HG02678 (cell line): ENCODE measurements at regions not wholly inside any gene's neighbourhood (a gene's known extent, or its start where the extent isn't known, plus 50 kb on each side); places are given as distances from the start of the nearest gene placed in this dataset.

Source experiments
- ATAC-seq: cut with Tn5 transposase; IDR thresholded peaks from one replicate; pipeline ENCODE4 v1.9.1; 2021; ENCODE audit warnings: mild to moderate bottlenecking, moderate library complexity; ENCODE audit not compliant: unreplicated experiment

DNA sequence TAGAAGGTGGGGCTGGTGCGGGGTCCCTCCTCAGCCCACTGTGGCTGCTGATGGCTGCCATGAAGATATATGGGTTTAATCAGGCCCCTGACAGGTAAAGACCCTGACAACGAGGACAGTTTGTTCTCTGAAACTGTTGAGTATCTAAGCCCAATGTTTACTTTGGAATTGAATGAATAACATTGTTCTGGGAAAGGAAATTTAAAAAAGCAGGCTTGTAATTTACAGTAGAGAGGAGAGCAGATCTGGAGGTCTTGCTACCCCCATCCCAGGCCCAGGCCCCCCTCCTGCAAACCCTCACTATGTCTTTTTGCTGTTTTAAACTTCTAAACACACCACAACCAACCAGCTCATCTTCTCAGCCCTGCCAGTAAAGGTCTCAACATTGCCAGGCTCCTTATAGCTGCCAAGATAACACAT lies 171.3 kb downstream of the CDC5L start:
- ATAC-seq, result no peak

DNA sequence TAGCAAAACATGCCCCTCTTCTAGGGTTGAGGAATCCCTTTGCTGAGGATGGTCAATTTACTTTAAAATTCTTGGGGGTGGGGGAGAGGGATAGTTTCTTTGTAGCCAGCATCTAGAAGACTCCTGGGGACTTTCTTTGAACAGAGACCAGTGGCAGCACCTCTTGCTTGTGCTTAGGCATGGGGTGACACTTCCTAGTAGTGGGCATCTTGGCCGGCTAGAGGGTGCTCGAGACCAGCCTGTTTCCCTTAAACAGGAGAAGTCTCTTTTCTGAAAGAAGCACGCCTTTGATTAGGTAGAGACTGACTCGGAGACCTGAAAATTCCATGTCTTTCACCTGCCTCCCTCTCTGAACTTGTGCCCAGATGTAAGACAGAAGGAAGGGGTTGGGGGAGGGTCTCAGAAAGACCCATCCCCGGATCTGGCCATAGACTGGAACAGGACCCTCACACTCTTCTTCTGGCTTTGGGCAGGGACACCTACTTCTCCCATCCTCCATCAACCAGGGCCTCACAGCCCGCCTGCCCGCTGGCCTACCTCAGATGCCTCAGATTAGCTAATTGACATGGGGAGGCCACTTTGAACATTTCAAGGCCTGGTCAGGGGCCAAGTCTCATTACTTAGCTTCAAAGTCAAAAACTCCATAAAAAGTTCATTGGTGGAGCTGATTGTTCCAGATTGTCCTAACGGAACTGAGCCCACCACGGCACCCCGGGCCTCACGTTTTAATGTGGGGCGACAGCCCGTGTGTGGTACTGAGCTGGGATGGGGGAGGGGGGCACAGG lies 172.2 kb downstream of the CDC5L start:
- no peak for ATAC-seq

DNA sequence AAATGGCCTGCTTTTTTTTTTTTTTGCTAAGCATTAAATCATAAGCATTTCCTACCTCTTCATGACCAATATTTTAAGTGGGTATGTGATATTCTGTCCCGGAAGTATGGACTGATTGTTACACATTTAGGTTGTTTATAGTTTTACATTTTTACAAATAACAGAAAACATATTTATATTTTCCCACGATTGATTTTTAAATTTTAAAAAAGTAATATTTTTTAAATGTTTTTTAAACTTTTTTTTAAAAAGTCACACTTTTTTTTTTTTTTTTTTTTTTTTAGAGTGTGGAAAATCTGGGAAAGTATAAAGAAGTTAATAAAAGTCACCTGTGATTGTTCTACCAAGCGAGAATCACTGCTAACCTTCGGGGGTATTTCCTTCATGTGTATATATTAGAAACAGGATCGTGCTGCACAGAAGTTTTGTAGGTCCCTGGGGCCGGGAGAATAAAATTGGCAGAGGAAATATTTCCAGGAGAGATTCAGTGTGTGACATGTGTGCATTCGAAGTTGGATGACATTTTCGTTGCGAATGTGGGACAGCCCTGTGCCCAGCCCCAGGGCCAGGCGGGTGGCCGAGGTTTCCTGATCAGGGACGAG lies 173.1 kb downstream of the CDC5L start:
- no peak for ATAC-seq

DNA sequence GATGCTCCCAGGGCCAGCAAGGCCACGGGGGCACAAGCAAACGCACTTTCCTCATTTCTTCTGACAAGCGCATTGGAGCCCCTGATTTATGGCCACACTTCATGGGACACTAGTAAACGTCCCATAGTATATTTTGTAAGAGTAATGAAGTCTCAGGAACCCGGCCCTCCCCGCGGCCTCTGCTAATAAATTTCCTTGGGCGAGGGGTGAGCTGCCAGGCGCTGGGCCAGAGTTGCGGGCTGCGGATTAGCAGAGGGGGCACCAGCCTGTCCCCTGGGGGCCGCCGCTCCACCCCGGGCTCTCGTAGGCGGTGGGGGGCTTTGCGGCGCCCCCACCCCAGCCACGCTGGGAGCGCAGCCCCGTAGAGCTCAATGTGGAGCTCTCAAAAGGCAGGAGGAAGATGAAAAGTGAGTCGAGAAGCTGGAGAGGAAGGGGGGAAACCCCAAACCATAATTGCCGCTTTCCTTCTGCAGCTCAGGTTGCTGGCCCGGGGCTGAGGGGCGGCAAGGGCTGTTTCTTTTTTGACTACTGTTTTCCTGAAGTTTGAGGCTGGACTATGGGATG lies 173.6 kb downstream of the CDC5L start:
- ATAC-seq, result no peak

DNA sequence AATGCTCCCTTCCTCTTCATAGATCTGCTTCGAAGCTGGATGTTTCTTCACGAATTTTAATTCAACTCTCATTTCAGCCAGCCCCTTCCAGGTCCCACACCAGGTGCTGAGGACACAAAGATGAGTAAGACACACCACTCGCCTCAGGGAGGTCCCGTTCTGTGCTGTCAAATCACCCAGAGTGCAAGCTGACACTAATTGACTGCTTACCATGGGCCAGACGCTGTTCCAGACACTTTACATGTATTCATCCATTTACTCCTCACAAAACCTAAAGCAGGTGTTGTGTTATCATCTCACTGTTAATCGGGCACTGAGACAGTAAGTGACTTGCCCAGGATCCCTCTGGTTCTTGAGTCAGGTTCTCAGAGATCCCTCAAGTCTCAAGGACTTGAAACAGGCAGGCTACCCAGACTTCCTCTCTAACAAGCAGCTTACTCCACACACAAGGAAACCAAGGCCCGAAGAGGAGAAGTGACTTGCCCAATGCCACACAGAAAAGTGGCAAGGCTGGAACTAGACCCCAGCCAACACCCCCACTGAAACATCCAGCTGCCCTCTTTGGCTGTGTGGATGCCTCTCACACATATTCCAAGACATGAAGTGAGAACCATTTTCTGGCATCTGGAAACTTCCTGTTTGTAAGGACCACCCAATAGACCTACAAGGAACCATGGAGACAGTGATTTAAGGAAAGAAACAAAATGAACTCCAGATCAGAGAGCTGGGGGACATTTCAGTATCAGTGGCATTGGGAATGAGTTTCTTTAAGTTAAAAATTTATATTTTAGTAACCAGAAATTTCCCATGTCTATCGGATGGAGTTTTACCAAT lies 174.5 kb downstream of the CDC5L start:
- no peak for ATAC-seq

DNA sequence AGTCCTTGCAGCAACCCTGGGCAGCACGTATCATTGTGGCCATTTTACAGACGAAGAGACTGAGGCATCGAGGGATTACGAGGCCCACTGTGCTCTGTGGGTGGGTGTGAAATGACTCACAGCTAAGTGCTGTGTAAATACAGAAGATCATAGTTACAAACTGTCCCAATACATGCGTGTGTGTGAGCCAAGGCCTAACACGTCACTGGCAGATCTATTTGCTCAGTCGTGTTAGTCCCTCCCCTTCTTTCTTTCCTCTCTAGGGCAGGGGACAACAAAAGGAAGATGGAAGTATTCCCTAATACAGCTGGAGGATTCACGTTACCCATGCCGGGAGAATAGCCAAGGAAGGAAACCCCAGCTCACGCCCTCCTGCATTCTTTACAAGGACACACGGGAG lies 175.9 kb downstream of the CDC5L start:
- ATAC-seq, result no peak

DNA sequence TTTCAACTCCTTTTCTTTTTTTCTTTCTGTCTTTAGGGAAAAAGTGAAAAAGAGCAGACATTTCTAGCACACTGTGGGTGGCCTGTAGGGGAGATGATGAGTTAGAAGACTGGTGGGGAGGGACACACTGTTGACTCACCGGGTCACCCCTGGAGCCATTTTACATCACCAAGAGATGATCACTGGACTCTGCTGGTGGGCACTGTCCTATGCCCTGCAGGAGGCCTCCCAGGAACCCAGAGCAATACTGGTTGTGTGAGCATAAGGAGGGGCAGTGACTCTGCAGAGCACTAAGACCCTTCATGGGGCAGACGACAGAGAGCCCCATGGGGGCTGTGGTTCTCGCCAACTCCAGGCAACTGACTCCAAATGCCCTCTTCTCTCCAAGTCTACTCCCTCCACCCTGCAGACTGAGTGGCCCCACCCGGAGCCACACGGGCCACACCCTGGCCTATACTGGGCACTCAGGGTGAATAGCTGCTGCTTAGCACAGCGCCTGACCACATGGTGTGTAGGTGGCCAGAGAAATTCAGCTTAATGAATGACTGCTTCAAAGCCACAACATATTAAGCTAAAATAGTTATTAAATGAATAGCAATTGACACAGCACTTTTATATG lies 177.5 kb downstream of the CDC5L start:
- no peak for ATAC-seq

DNA sequence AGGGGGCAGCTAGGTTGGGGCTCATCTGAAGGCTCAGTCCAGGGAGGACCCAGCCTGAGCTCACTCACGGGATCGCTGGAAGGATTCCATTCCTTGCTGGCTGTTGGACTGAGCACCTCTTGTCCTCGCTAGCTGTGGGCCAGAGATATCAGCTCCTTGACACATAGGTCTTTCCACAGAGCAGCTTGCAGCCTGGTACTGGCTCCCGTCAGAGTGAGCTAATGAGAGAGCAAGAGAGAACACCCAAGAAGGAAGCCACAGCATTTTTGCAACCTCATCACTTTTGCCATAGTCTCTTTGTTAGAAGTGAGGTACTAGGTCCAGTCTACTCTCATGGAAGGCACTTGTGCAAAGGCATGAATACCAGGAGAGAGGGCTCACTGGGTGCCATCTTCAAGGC lies 179.9 kb downstream of the CDC5L start:
- no peak for ATAC-seq

DNA sequence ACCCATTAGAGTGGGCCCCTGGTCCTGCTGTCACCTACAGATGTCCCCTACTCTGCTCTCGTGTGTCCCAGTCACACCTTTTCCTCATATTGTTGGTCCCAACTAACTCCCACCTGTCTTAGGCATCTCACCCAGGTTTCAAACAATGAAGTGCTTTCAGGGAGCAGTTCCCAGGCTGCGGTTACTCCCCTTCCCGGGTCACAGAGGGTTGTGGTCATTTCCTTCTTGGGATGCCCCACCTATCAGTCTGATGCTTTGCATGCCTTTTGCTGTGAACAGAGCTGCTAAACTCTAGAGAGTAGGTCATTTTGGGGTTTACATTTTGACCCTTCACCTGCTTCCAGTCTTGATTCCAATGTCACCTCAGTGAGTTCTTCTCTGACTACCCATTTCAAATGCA lies 181.6 kb downstream of the CDC5L start:
- no peak for ATAC-seq

DNA sequence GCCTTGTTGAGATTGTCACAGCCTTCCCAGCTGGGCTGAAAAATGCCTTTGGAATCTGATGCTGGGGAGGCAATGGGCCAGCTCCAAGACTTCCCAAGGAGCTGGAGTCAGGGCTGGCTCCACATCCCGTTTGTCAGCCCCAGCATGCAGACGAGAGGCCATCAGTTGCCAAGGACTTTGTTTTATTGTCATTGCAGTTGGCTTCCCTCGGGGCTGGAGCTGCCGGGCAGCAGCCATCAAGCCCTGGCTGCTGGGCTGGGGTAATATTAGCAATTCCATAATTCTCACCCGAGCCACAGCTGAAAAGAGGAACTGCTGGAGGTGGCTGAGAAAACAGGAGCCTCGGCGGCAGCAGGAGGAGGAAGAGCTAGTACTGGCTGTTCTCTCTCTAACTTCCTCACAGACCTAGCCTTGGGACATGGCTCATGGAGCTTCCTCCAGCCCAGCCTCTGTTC lies 182.5 kb downstream of the CDC5L start:
- no peak for ATAC-seq

DNA sequence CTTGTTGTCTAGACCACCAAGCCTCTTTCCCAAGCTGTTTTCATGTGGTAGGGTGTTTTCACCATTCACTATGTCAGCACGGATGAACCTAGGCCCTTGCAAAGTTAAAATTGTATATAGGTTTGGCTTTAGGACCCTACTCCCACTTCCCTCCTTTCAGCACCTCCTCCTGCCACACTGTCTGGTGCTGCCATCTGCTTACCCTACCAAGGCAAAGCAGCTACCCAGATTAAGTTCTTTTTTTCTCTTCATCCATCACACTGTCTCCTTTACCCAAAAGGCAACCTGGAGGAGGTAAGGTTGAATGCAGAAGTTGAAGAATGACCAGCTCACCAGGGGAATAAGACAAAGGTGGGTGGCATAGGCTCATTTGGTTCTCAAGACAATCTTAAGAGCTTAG lies 184.0 kb downstream of the CDC5L start:
- ATAC-seq, result no peak

DNA sequence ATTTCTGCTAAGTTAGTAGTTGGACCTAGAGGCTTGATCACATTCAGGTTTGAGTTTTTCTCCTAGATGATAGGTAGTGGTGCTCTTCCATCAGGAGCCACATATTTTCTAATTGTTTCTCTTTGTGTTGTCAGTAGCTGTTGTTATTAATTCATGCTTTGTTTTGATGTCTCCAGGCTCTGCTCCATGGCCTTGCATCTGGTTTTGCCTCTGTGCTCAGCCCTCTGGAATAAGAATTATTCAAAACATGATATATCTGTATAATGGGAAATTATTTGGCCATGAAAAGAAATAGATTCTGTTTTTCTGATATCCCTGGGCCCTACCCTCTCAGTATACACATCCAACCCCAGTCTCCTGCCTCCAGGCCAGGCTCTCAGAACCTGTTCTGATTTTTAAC lies 184.8 kb downstream of the CDC5L start:
- ATAC-seq, result no peak

DNA sequence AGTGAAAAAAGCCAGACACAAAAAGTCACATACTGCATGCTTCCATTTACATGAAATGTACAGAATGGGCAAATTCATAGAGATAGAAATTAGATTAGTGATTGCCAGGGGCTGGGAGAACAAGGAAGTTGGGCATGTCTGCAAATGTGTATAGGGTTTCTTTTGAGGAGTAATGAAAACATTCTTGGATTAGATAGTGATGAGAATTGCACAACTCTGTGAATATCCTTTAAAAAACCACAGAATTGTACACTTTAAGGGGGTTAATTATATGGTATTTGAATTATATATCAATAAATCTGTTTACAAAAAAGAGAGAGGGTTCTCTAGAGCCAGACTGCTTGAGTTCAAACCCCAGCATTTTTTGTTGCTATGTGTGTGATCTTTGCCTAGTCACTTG lies 188.1 kb downstream of the CDC5L start:
- ATAC-seq, result no peak

DNA sequence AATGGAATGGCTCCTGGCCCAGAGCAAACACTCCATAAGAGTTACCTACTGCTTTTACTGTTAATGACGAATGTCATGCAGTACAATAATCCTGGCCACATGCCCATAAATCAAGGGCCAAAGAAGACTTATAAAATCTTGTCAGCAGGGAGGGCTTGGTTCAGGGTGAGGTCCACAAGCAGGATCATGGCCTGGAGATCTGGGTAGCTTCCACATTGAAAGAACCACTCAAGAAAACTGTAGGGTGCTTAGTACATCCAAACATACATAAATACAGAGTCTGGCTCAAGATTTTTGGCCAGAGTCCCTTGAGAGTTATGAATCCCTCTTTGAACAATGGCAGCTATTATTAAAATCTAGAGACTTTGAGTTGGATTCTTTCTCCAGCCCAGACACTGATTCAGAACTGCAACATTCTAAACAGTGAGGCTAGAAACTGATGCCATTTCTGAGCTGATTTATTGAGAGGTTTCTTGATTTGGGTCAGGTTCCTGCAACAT lies 188.7 kb downstream of the CDC5L start:
- ATAC-seq, result no peak

DNA sequence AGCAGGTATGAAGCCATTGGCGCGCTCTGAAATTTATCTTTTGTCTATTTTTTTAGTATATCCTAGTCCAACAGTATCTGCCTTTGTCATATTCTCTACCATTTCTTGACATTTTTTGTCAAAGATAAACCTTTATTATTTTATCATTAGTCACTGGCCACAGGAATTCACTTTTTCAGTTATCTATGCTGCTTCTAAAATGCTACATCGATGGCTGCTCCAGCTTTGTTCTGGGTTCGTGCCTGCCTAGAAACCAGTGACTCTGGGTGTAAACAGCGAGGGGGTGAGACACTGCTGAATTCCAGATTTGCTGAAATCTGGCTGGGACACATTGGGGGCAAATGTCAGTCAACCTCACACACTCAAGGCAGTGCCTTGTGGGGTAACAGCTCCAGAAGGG lies 193.4 kb downstream of the CDC5L start:
- ATAC-seq, result no peak

DNA sequence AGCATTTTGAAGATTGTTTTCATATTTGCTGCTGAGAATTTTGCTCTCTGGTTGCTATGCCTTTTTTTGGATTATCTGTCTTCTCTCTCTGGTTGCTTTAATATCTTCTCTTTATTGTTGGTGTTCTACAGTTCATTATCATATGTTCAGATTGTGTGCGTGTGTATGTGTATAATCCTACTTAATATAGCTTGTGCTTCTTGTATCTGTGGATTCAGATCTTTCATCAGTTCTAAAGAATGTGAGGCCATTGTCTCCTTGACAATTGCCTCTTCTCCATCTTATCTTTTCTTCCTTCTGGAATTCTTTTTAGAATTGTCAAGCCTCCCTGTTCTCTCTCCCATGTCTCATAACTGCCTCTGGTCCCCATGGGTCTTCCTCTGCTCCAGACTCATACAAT lies 195.4 kb downstream of the CDC5L start:
- ATAC-seq, result no peak

DNA sequence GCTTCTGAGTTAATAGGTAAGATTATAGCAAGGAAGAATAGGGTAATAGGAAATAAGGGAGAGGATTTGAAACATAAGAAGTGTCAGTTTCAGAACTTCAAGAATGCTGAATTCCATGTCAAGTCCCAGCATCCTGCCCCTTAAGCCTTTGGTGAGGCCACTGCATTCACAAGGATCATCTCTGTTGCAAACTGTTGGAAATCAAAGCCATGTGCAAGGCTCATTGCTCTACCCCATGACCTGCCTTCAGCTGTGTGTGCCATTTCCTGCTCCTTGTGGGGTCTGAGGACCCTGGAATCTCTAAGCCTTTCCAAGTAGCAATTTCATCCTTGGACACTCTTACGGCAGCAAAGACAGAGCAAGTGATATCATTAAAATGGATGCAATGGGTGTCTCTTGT lies 203.0 kb downstream of the CDC5L start:
- no peak for ATAC-seq

DNA sequence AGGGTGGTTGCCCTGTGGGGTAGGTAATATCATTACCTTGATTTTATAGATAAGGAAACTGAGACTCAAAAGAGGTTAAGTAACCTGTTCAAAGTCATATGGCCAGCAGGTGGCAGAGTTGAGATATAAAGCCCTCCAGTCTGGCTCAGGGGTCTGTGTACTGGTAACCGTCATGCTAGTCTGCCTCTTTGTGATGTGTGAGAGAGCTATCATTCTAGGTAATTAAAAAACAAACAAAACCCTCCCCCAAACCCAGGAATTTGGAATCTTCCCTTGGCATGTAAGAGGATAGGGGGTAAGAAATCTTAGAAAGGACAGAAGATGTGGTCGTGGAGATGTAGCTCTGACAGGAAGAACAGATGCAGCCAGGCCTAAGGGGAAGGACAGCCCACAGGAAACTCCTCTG lies 206.0 kb downstream of the CDC5L start:
- ATAC-seq, result no peak

DNA sequence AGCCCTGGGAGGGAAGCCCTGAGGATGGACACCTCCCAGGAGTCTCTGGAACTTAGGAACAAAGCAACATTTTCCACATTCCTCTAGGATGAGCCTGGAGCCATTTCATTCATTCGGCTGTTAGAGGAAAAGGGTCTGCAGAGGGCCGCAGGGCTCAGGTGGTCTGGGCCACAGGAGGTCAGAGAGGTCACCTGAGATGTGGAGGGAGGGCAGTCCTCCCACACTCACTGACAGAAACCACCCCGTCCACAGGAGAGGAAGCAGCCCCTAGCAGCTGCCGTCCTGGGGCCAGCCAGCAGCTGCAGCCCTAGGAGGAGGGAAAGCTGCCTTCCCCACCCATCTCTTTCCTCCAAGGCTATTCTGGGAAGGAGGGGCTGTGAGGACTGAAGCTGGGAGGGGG lies 207.0 kb downstream of the CDC5L start:
- no peak for ATAC-seq

DNA sequence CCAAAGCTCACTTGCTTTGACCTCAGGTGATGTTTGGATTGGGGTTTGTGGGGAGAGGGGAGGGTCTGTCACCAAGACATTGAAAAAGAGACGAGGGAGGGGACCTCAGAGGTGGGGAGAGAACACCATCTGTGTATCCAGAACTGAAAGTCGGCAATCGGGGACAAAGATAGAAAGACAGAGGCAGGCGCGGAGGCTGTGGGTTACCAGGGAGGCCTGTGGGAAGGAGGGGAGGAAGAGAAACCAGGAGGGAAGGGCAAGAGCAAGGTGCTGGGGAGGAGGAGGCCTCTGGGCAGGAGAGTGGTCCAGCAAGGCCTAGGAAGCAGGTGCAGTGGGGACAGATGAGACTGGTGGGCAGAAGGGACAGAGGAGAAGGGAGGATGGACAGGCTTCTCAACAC lies 211.2 kb downstream of the CDC5L start:
- no peak for ATAC-seq

DNA sequence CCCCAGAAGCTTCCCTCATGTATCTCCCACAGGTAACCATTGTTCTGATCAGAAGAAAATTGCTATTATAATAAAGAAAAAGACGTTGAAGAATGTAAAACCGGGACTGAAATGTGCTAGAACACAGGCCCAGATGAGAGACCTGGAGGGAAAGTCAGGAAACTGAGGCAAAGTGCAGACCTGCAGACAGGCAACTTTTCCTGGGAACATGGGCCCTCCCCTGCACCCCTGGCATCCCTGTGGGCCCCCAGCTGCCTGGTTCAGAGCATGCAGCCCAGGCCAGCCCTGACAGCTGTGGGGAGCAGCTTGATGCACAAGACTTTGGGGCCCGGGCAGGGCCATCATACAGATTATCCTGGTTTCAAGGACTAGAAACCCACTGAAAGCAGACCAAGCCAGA lies 212.2 kb downstream of the CDC5L start:
- ATAC-seq, result no peak
